ENCODE measurements at regions not wholly inside any gene's neighbourhood (a gene's known extent, or its start where the extent isn't known, plus 50 kb on each side); places are given as distances from the start of the nearest gene placed in this dataset.

- TF ChIP-seq NFYB (IDR thresholded peaks at IDR 0.05; ENCODE audit: insufficient read depth, low read depth, low read length) (no peak), CTCF (IDR thresholded peaks at IDR 0.05 in 2 of 3, conservative IDR thresholded peaks at IDR 0.05 in 1 of 3; ENCODE audit: control insufficient read depth in 2 of 3, extremely low read depth in 1 of 3, insufficient read depth in 1 of 3, low read depth in 3 of 3, low read length in 3 of 3) (no peak)
Measured at GRCh38 chr13:68535329-68535728, 1305.2 kb upstream of the PCDH9 start.
